Panc1 (cell line): ENCODE measurements at regions not wholly inside any gene's neighbourhood (a gene's known extent, or its start where the extent isn't known, plus 50 kb on each side); places are given as distances from the start of the nearest gene placed in this dataset.

Source experiments
- ATAC-seq: fragments of 200-7000 bp; cut with Tn5 transposase; 2 replicates; pipeline ENCODE4 v1.9.1; 2020; ENCODE audit warnings: mild to moderate bottlenecking, moderate library complexity
- BruUV-seq: library from RNA; stranded (reverse); fragments of 400-500 nt; replicated peaks from 2 replicates; lab custom pipeline; 2021; lab: Mats Ljungman, UMichigan
- CTCF ChIA-PET: fragments of 300-600 bp; sonication (Branson Sonifier 250); formaldehyde crosslinking; loops from one replicate; lab custom pipeline; 2022; ENCODE audit warnings: antibody characterized with exemption; lab: Charles Lee
- POLR2A ChIA-PET: fragments of 300-600 bp; sonication (Branson Sonifier 250); formaldehyde crosslinking; loops from one replicate; lab custom pipeline; 2022; ENCODE audit warnings: antibody characterized with exemption; lab: Charles Lee
- DNase-seq: peaks from one replicate; pipeline ENCODE4 v3.0.0-alpha.2; 2010; ENCODE audit warnings: low read depth, low spot score
- H3K27ac ChIP-seq: 2 replicates; pipeline ENCODE4 v1.5.1; 2011; ENCODE audit warnings: mild to moderate bottlenecking, low read length, inconsistent platforms
- H3K27me3 ChIP-seq: fragments of 200-500 bp; sonication (Bioruptor generic); 2 replicates; pipeline ENCODE4 v1.6.0; 2014; ENCODE audit warnings: low read length, inconsistent platforms; ENCODE audit not compliant: control insufficient read depth, insufficient read depth
- H3K36me3 ChIP-seq: fragments of 200-500 bp; sonication (Bioruptor generic); 2 replicates; pipeline ENCODE4 v1.5.1; 2014; ENCODE audit warnings: inconsistent platforms, mild to moderate bottlenecking, low read length, moderate library complexity; ENCODE audit not compliant: control insufficient read depth, insufficient read depth
- H3K4me1 ChIP-seq: 2 replicates; pipeline ENCODE4 v1.5.1; 2011; ENCODE audit warnings: inconsistent platforms, mild to moderate bottlenecking, low read length, moderate library complexity; ENCODE audit not compliant: control insufficient read depth, insufficient read depth
- H3K4me3 ChIP-seq, 2 experiments: 2 replicates each; pipeline ENCODE4 v1.5.1; 2011 to 2012; ENCODE audit warnings: low read depth in 2 of 2, low read length in 2 of 2, mild to moderate bottlenecking in 2 of 2, inconsistent platforms in 1 of 2, moderate library complexity in 1 of 2
- H3K9me3 ChIP-seq: fragments of 200-500 bp; sonication (Bioruptor generic); 2 replicates; pipeline ENCODE4 v1.5.1; 2014; ENCODE audit warnings: low read depth, mild to moderate bottlenecking, inconsistent platforms, low read length, moderate library complexity; ENCODE audit not compliant: control insufficient read depth, insufficient read depth
- CTCF ChIP-seq: fragments of 450-650 bp; IDR thresholded peaks from 2 replicates; pipeline ENCODE4 v1.5.1; 2017; ENCODE audit warnings: mild to moderate bottlenecking
- POLR2AphosphoS5 ChIP-seq: IDR thresholded peaks from 2 replicates; pipeline ENCODE4 v1.6.1; 2012; ENCODE audit warnings: mild to moderate bottlenecking, low read depth, low read length, moderate library complexity
- REST ChIP-seq, 2 experiments: IDR thresholded peaks; 2 replicates each; pipeline ENCODE4 v1.6.1; 2011 to 2012; ENCODE audit warnings: low read depth in 2 of 2, control low read depth in 1 of 2, low read length in 1 of 2, mild to moderate bottlenecking in 1 of 2, moderate library complexity in 1 of 2; ENCODE audit not compliant: insufficient read depth in 1 of 2
- SIN3A ChIP-seq: IDR thresholded peaks from 2 replicates; pipeline ENCODE4 v1.6.1; 2012; ENCODE audit warnings: low read depth, mild to moderate bottlenecking, low read length, moderate library complexity, borderline replicate concordance; ENCODE audit not compliant: insufficient read depth
- TCF7L2 ChIP-seq: IDR thresholded peaks from 2 replicates; pipeline ENCODE4 v1.6.1; 2011; ENCODE audit warnings: mild to moderate bottlenecking, low read depth, low read length, inconsistent platforms
- in situ Hi-C: cut with HindIII; loops from 2 replicates; pipeline ENCODE4 v1.10.0; 2016; ENCODE audit warnings: low sequenced_read_pairs, low pct_unique_long_range_greater_than_20kb
- intact Hi-C: fragments of 100-400 bp; cut with micrococcal nuclease; formaldehyde crosslinking; loops from one replicate; pipeline ENCODE4 v1.10.0; 2022; ENCODE audit not compliant: unreplicated experiment

GRCh38 chr10:14425034-14425433, 94.3 kb upstream of the FRMD4A start:
- in situ Hi-C loops (no loop called here), intact Hi-C loops (no loop called here)
- DNase-seq, result no peak
- no TSS peak for BruUV-seq
- Histone ChIP-seq H3K4me3 (no peak overlapping the region), H3K9me3 (no peaks in the 10 kb centered on the region), H3K4me1 (no peaks in the 10 kb centered on the region), H3K36me3 (no peaks in the 10 kb centered on the region), H3K27ac (no peak overlapping the region), H3K27me3 (no peaks in the 10 kb centered on the region)
- no peak for ATAC-seq
- POLR2A ChIA-PET, result no interaction called here
- TF ChIP-seq SIN3A (no peak), CTCF (no peak), TCF7L2 (no peak), REST (IDR thresholded peaks at IDR 0.05; ENCODE audit: insufficient read depth in 1 of 2, low read depth in 2 of 2, low read length in 1 of 2) (no peak), POLR2AphosphoS5 (no peak)
- CTCF ChIA-PET, result no interaction called here

GRCh38 chr10:14423111-14423744, 92.5 kb upstream of the FRMD4A start:
- POLR2A ChIA-PET, result no interaction called here
- TF ChIP-seq TCF7L2, result no peak
- TF ChIP-seq SIN3A, result no peak
- TF ChIP-seq REST (IDR thresholded peaks at IDR 0.05; ENCODE audit: insufficient read depth in 1 of 2, low read depth in 2 of 2, low read length in 1 of 2), result no peak
- TF ChIP-seq POLR2AphosphoS5, result no peak
- no peak for TF ChIP-seq CTCF
- intact Hi-C loops (no loop called here), in situ Hi-C loops (no loop called here)
- ATAC-seq, result no peak
- Histone ChIP-seq H3K4me3 (no peak overlapping the region), H3K4me1 (no peaks in the 10 kb centered on the region), H3K36me3 (no peaks in the 10 kb centered on the region), H3K27me3 (no peaks in the 10 kb centered on the region), H3K27ac (no peak overlapping the region), H3K9me3 (no peaks in the 10 kb centered on the region)
- no peak for DNase-seq
- BruUV-seq, result no TSS peak
- CTCF ChIA-PET, result no interaction called here
